NCI-H1694 treated with DMSO at 0.1 percent for 48 hours (cell line): ENCODE measurements at regions not wholly inside any gene's neighbourhood (a gene's known extent, or its start where the extent isn't known, plus 50 kb on each side); places are given as distances from the start of the nearest gene placed in this dataset.
A peak's percentile ranks its signal among the peaks of the same experiment; 100 is the strongest.
"Not testable (repeated sequence)": the region's sequence is repeated elsewhere in the genome, so short reads cannot be mapped to it uniquely, and the experiment has no call there.

Experiments used
- DNase-seq: peaks from one replicate; lab custom pipeline; 2025; lab: John Stamatoyannopoulos, UW

- no peak for DNase-seq
Measured at GRCh38 chr12:92272061-92272964, 126.7 kb upstream of the BTG1 start.

DNA sequence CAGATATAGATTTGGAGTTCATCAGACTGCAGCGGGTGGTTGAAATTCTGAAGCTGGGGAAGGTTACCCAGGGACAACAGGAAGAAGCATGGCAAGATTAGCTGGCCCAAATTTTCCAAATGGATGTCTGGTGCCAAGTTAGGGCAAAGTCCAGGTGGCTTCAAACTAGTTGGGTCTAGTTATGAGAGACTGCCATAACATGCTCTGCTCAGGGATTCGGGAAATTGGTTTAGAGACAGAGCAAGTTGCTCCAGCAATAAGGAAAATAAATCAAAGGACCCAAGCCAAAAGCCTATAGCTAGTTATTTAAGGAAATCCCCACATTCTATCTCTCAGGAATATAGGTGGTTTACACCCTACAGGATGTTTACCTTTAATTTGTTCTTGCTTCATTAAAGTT lies 125.7 kb upstream of the BTG1 start:
- no peak for DNase-seq

DNA sequence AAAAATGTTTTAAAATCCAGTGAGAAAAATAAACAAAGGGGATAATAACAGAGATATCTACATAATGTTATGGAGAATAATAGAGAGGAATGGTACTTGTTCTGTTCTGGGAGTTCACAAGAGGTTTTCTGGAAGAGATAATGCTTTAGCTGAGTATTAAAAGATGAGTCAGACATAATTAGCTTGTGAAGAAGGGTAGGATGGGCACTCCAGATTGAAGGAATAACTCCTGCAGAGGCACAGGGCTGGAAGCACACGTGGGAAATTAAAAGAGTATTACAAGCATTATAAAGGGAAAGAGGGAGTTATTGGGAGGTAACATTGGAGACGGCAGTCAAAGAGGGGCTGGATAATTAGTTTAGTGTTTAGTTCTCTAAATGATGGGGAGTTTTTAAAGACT lies 124.9 kb upstream of the BTG1 start:
- DNase-seq, result no peak

- no peak for DNase-seq
Measured at GRCh38 chr12:92268946-92269345, 123.3 kb upstream of the BTG1 start.

- no peak for DNase-seq
Measured at GRCh38 chr12:92261692-92262091, 116.0 kb upstream of the BTG1 start.

GRCh38 chr12:92261071-92261470 lies 115.4 kb upstream of the BTG1 start:
- no peak for DNase-seq

- no peak for DNase-seq
Measured at GRCh38 chr12:92259696-92260251, 114.1 kb upstream of the BTG1 start.

DNA sequence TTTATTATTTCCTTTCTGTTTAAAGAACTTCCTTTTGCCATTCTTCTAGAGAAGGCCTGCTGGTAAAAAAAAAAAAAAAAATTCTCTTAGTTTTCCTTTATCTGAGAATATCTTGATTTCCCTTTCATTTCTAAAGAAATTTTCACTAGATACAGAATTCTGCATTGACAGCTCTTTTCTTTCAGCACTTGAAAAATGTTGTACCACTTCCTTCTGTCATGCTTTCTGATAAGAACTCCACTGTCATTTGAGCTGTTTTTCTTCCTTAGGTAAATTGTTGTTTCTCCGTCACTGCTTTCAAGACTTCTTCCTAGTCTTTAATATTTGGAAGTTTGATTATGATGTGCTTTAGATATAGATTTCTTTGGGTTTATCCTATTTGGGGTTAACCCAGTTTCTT lies 113.6 kb upstream of the BTG1 start:
- no peak for DNase-seq

DNA sequence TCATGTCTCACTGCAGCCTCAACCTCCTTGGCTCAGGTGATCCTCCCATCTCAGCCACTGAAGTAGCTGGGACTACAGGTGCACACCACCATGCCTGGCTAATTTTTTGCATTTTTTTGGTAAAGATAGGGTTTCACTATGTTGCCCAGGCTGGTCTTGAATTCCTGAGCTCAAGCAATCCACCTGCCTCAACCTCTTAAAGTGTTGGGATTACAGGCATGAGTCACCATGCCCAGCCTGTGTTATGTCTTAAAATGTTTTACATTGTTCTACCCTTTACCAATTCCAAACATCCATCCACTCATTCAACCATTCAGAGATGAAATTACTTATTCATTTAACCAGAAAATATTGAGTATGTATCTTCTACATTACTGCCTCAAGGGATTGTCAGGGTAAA lies 111.6 kb upstream of the BTG1 start:
- DNase-seq, result no peak

- DNase-seq, result no peak
Measured at GRCh38 chr12:92255741-92256140, 110.1 kb upstream of the BTG1 start.

DNA sequence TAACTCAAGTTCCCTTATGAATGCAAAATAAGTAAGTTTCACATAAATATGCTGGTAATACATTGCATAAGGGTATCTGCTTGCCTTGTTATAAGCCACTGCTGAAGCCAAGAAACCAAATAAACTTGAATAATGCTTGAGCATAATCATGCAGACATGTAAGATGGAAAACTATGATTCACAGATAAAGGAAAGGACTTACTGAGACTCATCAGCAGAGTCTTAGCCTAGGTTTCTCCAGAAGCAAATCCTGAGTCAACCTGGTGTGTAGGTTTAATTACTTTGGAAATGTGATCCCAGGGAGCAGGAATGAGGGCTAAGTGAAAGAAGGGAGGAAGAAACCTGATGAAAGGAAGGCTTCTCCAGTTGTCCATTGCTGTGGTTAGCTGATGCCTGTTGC lies 107.7 kb upstream of the BTG1 start:
- no peak for DNase-seq

- no peak for DNase-seq
Measured at GRCh38 chr12:92248977-92249376, 103.3 kb upstream of the BTG1 start.

GRCh38 chr12:92244036-92244435 lies 98.4 kb upstream of the BTG1 start:
- no peak for DNase-seq

DNA sequence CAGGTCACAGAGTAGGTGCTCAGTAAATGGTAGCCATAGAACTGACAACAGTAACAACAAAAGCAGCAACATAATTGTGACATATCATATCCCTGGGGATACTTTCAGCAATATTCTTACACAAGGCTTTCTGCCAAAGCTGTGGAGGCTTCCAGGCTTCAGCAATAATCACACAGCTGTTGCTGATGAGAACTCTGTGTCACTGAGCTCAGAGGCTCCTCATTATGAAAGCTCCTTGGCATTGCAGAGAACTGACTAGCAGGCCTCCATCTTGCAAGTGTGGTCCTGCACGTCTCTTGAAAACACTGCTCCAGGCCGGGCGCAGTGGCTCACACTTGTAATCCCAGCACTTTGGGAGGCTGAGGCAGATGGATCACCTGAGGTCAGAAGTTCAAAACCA lies 97.3 kb upstream of the BTG1 start:
- DNase-seq, result peak; percentile 18

GRCh38 chr12:92237762-92238523 lies 92.3 kb upstream of the BTG1 start:
- DNase-seq, result no peak

DNA sequence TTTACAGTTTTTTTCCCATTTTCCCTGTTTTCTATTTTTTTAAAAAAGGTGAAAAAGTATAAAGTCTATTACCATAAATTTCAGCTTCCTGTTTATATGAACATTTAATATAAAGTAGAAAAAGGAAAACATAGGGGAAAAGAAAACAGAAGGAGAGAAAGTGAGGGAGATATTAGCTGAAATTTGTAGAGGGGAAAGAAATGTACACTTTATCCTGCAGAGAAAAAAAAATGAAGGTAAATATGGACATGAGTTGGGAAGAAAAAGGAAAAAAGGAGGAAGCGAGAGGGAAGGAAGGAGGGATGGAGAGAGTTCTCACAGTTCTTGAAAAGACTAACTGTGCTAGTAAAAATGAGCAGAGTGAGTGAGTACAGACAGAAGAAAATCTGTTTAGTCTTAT lies 91.6 kb upstream of the BTG1 start:
- no peak for DNase-seq

DNA sequence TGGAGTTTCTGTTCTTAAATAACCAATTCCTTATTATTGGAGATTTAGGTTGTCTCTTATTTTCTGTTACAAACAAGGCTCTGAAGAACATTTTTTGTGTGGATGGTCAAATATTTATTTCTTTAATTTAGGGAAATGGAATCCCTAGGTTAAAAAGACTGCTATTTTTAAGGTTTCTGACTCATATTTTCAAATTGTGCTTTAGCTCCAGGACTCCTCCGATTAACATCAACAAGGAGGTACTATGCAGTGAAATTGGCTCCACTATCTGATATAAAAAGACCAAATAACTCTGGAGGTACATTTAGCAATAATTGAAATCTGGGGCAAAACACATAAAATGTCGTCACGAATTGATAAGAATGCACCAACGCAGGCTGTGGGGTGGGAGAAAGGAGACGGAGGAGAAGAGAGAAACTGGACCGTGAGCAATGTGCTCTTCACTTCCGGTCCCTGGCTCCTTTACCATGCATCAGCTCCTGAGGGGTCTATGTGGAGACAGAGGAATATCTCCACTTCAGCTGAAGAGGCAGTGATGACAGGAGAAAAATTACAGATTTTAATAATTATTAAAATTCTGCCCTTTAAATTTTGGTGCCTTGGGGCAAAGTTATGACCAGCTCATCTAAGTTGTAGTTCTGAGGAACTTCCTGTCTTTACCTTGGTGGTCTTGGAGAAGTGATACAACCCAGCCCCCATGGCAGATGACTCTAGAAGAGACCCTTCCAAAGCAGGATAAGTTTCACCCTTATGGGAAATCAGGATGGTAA lies 90.2 kb upstream of the BTG1 start:
- no peak for DNase-seq

DNA sequence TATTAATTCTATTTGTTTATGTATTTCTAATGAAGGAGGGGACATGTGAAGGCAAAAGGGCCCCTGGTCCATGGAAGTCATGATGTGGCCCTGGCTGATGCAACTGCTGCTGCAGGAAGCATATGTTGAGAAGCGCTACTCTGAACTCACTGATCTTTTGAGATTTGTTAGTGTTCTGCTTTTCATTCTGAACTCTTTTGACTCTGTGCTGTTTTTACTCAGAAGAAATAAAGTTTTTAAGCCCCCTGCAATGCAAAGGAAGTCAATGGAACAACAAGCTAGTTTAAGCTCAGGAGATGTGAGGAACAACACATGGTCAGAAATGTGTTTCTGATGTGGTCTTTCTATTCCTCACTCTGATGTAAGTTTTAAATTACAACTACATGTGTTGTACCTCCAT lies 88.9 kb upstream of the BTG1 start:
- no peak for DNase-seq

- no peak for DNase-seq
Measured at GRCh38 chr12:92233346-92234015, 87.8 kb upstream of the BTG1 start.

- DNase-seq, result not testable (repeated sequence)
Measured at GRCh38 chr12:92232371-92232932, 86.8 kb upstream of the BTG1 start.

DNA sequence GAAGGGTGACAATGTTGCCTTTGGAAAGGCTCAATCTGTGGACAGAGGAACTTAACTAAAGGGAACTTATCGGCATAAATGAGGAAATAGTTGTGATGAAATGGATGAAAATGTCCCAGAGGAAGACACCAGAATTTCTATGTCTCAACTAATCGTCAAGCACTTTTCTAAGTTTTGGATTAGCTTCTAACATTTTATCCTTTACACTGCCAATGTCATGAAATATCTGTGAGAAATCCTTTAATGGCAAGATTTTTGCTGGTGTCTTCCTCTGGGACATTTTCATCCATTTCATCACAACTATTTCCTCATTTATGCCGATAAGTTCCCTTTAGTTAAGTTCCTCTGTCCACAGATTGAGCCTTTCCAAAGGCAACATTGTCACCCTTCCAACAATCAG lies 86.3 kb upstream of the BTG1 start:
- not testable (repeated sequence) for DNase-seq
